GM13977 (cell line): ENCODE measurements at regions not wholly inside any gene's neighbourhood (a gene's known extent, or its start where the extent isn't known, plus 50 kb on each side); places are given as distances from the start of the nearest gene placed in this dataset.

Experiments
- DNase-seq: peaks from one replicate; pipeline ENCODE4 v3.0.0; 2012; ENCODE audit warnings: low spot score
- CTCF ChIP-seq: IDR thresholded peaks from 2 replicates; pipeline ENCODE4 v1.5.1; 2012; ENCODE audit warnings: mild to moderate bottlenecking, control low read depth; ENCODE audit not compliant: insufficient read depth; ENCODE audit errors: extremely low read depth, missing control alignments
- in situ Hi-C: fragments of 300-500 bp; cut with MboI; formaldehyde crosslinking; loops from one replicate; pipeline ENCODE4 v1.12.0; 2022; ENCODE audit warnings: low sequenced_read_pairs, low pct_unique_long_range_greater_than_20kb, mixed read lengths, inconsistent platforms; ENCODE audit not compliant: unreplicated experiment

- in situ Hi-C loops = no loop called here
- DNase-seq = no peak
- no peak for TF ChIP-seq CTCF
These were observed 97.3 kb downstream of the CDCA7 start for GRCh38 chr2:173451941-173452340.

- in situ Hi-C loops = no loop called here
- no peak for TF ChIP-seq CTCF
- no peak for DNase-seq
These were observed 97.7 kb downstream of the CDCA7 start for GRCh38 chr2:173452416-173452815.

- DNase-seq = no peak
- TF ChIP-seq CTCF = no peak
- in situ Hi-C loops = no loop called here
These were observed 102.3 kb downstream of the CDCA7 start for GRCh38 chr2:173456960-173457359.

GRCh38 chr2:173457366-173457765 lies 102.7 kb downstream of the CDCA7 start:
- TF ChIP-seq CTCF = no peak
- DNase-seq = no peak
- in situ Hi-C loops = no loop called here

GRCh38 chr2:173458991-173459780 lies 104.5 kb downstream of the CDCA7 start:
- no peak for DNase-seq
- TF ChIP-seq CTCF = no peak
- in situ Hi-C loops = no loop called here

- no peak for DNase-seq
- in situ Hi-C loops = no loop called here
- no peak for TF ChIP-seq CTCF
These were observed 108.5 kb downstream of the CDCA7 start for GRCh38 chr2:173462892-173463840.
